ENCODE measurements at regions not wholly inside any gene's neighbourhood (a gene's known extent, or its start where the extent isn't known, plus 50 kb on each side); places are given as distances from the start of the nearest gene placed in this dataset.

GRCh38 chr14:32254952-32255679, 52.0 kb upstream of the RNU6-8 start:
- no peaks in the 10 kb centered on the region for H4K20me1 ChIP-seq (ENCODE audit: low read depth, low read length)
- H3K36me3 ChIP-seq (ENCODE audit: low read length): no peaks in the 10 kb centered on the region
- no peak overlapping the region for H3K9ac ChIP-seq (ENCODE audit: low read length)
- no peaks in the 10 kb centered on the region for H3K27me3 ChIP-seq (ENCODE audit: low read length)
- H3K79me2 ChIP-seq (ENCODE audit: insufficient read depth, low read length): no peaks in the 10 kb centered on the region
- H3K27ac ChIP-seq (ENCODE audit: low read depth, low read length): no peak overlapping the region
- no peaks in the 10 kb centered on the region for H3K9me3 ChIP-seq (ENCODE audit: insufficient read depth, low read length)
- H3K4me2 ChIP-seq (ENCODE audit: low read depth, low read length, poor library complexity, severe bottlenecking): no peak overlapping the region
- no peaks in the 10 kb centered on the region for H3F3A ChIP-seq (ENCODE audit: insufficient read depth)
- TF ChIP-seq EZH2phosphoT487 (conservative IDR thresholded peaks at IDR 0.05; ENCODE audit: low read length): no peak
- TF ChIP-seq CTCF (IDR thresholded peaks at IDR 0.05; ENCODE audit: insufficient read depth, low read length, poor library complexity, severe bottlenecking): peak; percentile 45
- no peak overlapping the region for H2AFZ ChIP-seq (ENCODE audit: low read depth, low read length, severe bottlenecking)
- no peaks in the 10 kb centered on the region for H3K9me2 ChIP-seq (replicated peaks; ENCODE audit: insufficient read depth, low read length)
- H3K4me3 ChIP-seq (ENCODE audit: insufficient read depth, low read length, poor library complexity, severe bottlenecking): no peak overlapping the region

DNA sequence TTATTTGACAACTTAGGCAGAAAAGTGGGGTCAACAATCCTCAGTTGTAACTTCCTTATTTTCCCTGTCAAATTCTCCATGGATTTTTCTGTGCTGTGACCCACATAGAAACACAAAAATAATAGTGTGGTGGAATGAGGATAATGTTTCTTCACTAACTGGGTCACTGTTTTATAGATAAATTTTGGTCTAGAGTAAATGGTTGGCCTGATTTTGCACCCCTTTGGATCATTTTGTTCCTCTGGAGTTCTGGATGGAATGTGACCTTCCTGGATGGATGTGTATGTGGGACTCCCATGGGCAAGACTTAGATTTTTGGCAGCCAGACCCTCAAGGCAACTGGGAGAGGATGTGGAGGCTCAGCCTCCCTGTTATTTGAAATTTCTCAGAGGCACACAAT, 52.7 kb upstream of the RNU6-8 start:
- H3K4me2 ChIP-seq (ENCODE audit: low read depth, low read length, poor library complexity, severe bottlenecking): no peak overlapping the region
- TF ChIP-seq EZH2phosphoT487 (conservative IDR thresholded peaks at IDR 0.05; ENCODE audit: low read length) (no peak), CTCF (IDR thresholded peaks at IDR 0.05; ENCODE audit: insufficient read depth, low read length, poor library complexity, severe bottlenecking) (no peak)
- no peak overlapping the region for H3K9ac ChIP-seq (ENCODE audit: low read length)
- H4K20me1 ChIP-seq (ENCODE audit: low read depth, low read length): no peaks in the 10 kb centered on the region
- H3K79me2 ChIP-seq (ENCODE audit: insufficient read depth, low read length): no peaks in the 10 kb centered on the region
- H3K9me2 ChIP-seq (replicated peaks; ENCODE audit: insufficient read depth, low read length): no peaks in the 10 kb centered on the region
- H3K9me3 ChIP-seq (ENCODE audit: insufficient read depth, low read length): no peaks in the 10 kb centered on the region
- no peaks in the 10 kb centered on the region for H3F3A ChIP-seq (ENCODE audit: insufficient read depth)
- H2AFZ ChIP-seq (ENCODE audit: low read depth, low read length, severe bottlenecking): no peak overlapping the region
- no peak overlapping the region for H3K27ac ChIP-seq (ENCODE audit: low read depth, low read length)
- H3K36me3 ChIP-seq (ENCODE audit: low read length): no peaks in the 10 kb centered on the region
- no peak overlapping the region for H3K4me3 ChIP-seq (ENCODE audit: insufficient read depth, low read length, poor library complexity, severe bottlenecking)
- no peaks in the 10 kb centered on the region for H3K27me3 ChIP-seq (ENCODE audit: low read length)

- no peaks in the 10 kb centered on the region for H3K79me2 ChIP-seq (ENCODE audit: insufficient read depth, low read length)
- H3K36me3 ChIP-seq (ENCODE audit: low read length): no peaks in the 10 kb centered on the region
- no peak overlapping the region for H3K4me2 ChIP-seq (ENCODE audit: low read depth, low read length, poor library complexity, severe bottlenecking)
- no peak overlapping the region for H3K27ac ChIP-seq (ENCODE audit: low read depth, low read length)
- H3K27me3 ChIP-seq (ENCODE audit: low read length): no peaks in the 10 kb centered on the region
- H4K20me1 ChIP-seq (ENCODE audit: low read depth, low read length): no peaks in the 10 kb centered on the region
- TF ChIP-seq CTCF (IDR thresholded peaks at IDR 0.05; ENCODE audit: insufficient read depth, low read length, poor library complexity, severe bottlenecking) (no peak), EZH2phosphoT487 (conservative IDR thresholded peaks at IDR 0.05; ENCODE audit: low read length) (no peak)
- no peak overlapping the region for H3K4me3 ChIP-seq (ENCODE audit: insufficient read depth, low read length, poor library complexity, severe bottlenecking)
- H3K9me3 ChIP-seq (ENCODE audit: insufficient read depth, low read length): no peaks in the 10 kb centered on the region
- H3K9me2 ChIP-seq (replicated peaks; ENCODE audit: insufficient read depth, low read length): no peaks in the 10 kb centered on the region
- H3F3A ChIP-seq (ENCODE audit: insufficient read depth): no peaks in the 10 kb centered on the region
- H2AFZ ChIP-seq (ENCODE audit: low read depth, low read length, severe bottlenecking): no peak overlapping the region
- H3K9ac ChIP-seq (ENCODE audit: low read length): no peak overlapping the region
Observed at GRCh38 chr14:32256576-32256975, 53.5 kb upstream of the RNU6-8 start.
